Gastroesophageal sphincter (tissue), 3 donors: ENCODE measurements at regions not wholly inside any gene's neighbourhood (a gene's known extent, or its start where the extent isn't known, plus 50 kb on each side); places are given as distances from the start of the nearest gene placed in this dataset.
"Not testable (repeated sequence)": the region's sequence is repeated elsewhere in the genome, so short reads cannot be mapped to it uniquely, and the experiment has no call there.

Experiments
- POLR2A ChIP-seq, 2 donors: fragments of 450-650 bp; IDR thresholded peaks; one replicate each; pipeline ENCODE4 v1.6.1; 2017; ENCODE audit warnings: antibody characterized with exemption in 2 of 2, mild to moderate bottlenecking in 2 of 2, moderate library complexity in 1 of 2
- TF ChIP-seq, protein P1 (sequence below), 4 experiments: fragments of 200-600 bp in 2 of 4; fragments of 450-650 bp in 2 of 4; sonication (generic) in 1 of 4; IDR thresholded peaks; one replicate each; pipeline ENCODE4 v1.5.1; 2017 to 2019; ENCODE audit warnings: antibody characterized with exemption in 4 of 4, mild to moderate bottlenecking in 2 of 4, moderate library complexity in 2 of 4

DNA sequence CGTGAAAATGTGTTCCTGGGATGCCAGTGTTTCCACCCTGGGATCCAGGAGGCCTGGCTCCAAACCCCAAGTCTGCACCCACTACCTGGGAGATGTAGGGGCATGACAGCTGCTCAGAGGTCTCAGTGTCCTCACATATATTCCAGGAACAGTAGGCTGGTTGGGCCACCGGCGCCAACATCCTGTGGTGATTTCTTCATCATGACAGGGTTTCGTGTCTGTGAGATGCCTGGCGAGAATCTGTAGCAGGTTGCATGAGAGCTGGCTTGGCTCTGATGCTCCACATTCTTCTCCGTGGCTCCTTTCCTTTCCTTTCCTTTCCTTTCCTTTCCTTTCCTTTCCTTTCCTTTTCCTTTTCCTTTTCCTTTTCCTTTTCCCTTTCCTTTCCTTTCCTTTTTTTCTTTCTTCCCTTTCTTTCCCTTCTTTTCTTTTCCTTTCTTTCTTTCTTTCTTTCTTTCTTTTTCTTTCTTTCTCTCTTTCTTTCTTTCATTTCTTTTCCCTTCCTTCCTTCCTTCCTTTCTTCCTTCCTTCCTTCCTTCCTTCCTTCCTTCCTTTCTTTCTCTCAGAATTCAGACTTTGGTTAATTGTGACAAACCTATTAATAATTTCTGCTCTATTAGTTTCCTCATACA is 87.6 kb upstream of the DPP6 start:
- TF ChIP-seq, protein P1, sequence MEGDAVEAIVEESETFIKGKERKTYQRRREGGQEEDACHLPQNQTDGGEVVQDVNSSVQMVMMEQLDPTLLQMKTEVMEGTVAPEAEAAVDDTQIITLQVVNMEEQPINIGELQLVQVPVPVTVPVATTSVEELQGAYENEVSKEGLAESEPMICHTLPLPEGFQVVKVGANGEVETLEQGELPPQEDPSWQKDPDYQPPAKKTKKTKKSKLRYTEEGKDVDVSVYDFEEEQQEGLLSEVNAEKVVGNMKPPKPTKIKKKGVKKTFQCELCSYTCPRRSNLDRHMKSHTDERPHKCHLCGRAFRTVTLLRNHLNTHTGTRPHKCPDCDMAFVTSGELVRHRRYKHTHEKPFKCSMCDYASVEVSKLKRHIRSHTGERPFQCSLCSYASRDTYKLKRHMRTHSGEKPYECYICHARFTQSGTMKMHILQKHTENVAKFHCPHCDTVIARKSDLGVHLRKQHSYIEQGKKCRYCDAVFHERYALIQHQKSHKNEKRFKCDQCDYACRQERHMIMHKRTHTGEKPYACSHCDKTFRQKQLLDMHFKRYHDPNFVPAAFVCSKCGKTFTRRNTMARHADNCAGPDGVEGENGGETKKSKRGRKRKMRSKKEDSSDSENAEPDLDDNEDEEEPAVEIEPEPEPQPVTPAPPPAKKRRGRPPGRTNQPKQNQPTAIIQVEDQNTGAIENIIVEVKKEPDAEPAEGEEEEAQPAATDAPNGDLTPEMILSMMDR (IDR thresholded peaks at IDR 0.05) = not testable (repeated sequence)
- not testable (repeated sequence) for TF ChIP-seq POLR2A (IDR thresholded peaks at IDR 0.05)
